Kidney epithelial cell (primary cell): ENCODE measurements at regions not wholly inside any gene's neighbourhood (a gene's known extent, or its start where the extent isn't known, plus 50 kb on each side); places are given as distances from the start of the nearest gene placed in this dataset.

Source experiments
- DNase-seq: peaks from one replicate; pipeline ENCODE4 v3.0.0-alpha.2; 2010; ENCODE audit warnings: low read depth
- H3K27me3 ChIP-seq: 2 replicates; pipeline ENCODE4 v1.6.0; 2011; ENCODE audit warnings: low read length; ENCODE audit not compliant: control insufficient read depth, insufficient read depth
- H3K36me3 ChIP-seq: 2 replicates; pipeline ENCODE4 v1.5.1; 2011; ENCODE audit warnings: low read length; ENCODE audit not compliant: control insufficient read depth, insufficient read depth
- H3K4me3 ChIP-seq: 2 replicates; pipeline ENCODE4 v1.5.1; 2011; ENCODE audit warnings: low read depth, mild to moderate bottlenecking, control low read depth, low read length
- TF ChIP-seq, protein P1 (sequence below): IDR thresholded peaks from 2 replicates; pipeline ENCODE4 v1.5.1; 2011; ENCODE audit warnings: mild to moderate bottlenecking, moderate library complexity, low read length, control low read depth, inconsistent platforms; ENCODE audit not compliant: insufficient read depth, poor library complexity, severe bottlenecking

DNA sequence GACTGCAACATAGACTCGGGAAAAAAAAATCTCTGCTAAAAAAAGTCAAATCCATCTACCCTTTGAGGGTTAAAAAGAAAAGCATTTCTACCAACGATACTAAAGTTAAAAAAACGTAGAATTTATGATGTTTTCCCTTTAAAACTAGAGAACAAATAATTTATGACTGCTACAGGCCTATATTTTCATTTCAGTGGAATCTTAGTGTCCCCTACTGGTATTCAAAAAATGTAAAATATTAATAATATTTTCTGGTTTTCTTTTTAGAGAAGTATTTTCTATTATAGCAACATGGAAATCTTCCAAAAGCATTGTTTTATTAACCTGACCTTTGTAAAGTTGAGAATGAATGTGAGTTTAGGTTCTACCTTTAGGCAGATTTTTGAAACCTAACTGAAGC lies 1582.2 kb downstream of the MRPL39 start:
- no peak for DNase-seq
- Histone ChIP-seq H3K36me3 (no peaks in the 10 kb centered on the region), H3K4me3 (no peak overlapping the region), H3K27me3 (no peaks in the 10 kb centered on the region)
- TF ChIP-seq, protein P1, sequence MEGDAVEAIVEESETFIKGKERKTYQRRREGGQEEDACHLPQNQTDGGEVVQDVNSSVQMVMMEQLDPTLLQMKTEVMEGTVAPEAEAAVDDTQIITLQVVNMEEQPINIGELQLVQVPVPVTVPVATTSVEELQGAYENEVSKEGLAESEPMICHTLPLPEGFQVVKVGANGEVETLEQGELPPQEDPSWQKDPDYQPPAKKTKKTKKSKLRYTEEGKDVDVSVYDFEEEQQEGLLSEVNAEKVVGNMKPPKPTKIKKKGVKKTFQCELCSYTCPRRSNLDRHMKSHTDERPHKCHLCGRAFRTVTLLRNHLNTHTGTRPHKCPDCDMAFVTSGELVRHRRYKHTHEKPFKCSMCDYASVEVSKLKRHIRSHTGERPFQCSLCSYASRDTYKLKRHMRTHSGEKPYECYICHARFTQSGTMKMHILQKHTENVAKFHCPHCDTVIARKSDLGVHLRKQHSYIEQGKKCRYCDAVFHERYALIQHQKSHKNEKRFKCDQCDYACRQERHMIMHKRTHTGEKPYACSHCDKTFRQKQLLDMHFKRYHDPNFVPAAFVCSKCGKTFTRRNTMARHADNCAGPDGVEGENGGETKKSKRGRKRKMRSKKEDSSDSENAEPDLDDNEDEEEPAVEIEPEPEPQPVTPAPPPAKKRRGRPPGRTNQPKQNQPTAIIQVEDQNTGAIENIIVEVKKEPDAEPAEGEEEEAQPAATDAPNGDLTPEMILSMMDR: no peak

DNA sequence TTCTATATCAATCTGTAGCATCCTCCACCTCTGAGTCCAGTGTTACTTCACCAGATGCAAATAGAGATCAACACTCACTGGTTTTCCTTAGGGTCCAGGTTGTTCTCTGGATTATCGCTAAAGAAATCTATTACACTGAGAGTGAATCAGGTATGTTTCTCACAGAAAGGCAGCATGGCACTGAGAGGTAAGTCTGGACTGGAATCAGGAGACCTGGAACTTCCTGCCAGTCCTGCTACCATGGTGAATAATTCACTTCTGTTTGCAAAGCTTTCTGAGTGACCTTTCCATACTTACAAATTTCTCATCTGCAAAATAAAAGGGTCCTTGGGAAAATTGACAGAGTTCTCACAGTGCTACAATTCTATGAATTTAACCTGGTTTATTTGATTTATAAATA lies 1583.3 kb downstream of the MRPL39 start:
- TF ChIP-seq, protein P1: no peak
- Histone ChIP-seq H3K27me3 (no peaks in the 10 kb centered on the region), H3K36me3 (no peaks in the 10 kb centered on the region), H3K4me3 (no peak overlapping the region)
- no peak for DNase-seq

GRCh38 chr21:24023402-24023801 lies 1583.9 kb downstream of the MRPL39 start:
- Histone ChIP-seq H3K36me3 (no peaks in the 10 kb centered on the region), H3K27me3 (no peaks in the 10 kb centered on the region), H3K4me3 (no peak overlapping the region)
- TF ChIP-seq, protein P1: no peak
- DNase-seq: no peak

- TF ChIP-seq, protein P1: no peak
- H3K36me3 ChIP-seq: no peaks in the 10 kb centered on the region
- DNase-seq: no peak
Observed at GRCh38 chr21:24014381-24014780, 1592.9 kb downstream of the MRPL39 start.

DNA sequence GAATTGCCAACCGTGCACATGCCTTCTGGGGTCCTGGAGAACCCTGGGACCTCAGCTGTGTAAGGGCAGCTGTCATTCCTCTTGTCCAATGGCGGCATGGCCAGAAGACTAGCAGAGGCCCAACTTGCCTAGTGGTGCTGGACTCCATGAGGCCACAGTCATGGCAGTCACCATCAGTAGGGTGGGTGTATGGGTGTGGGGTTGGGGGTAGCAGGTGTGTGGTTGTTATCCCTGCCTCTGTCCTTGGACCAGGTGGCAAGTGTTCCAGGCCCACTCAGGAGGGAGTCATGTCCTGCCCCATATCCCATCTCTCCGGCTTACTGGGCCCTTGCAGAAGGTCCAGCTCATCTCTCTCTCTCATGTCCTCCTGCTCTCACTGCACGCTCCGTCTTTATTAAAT lies 1596.2 kb downstream of the MRPL39 start:
- Histone ChIP-seq H3K4me3 (no peak overlapping the region), H3K27me3 (no peaks in the 10 kb centered on the region), H3K36me3 (no peaks in the 10 kb centered on the region)
- DNase-seq: no peak
- TF ChIP-seq, protein P1: no peak

More at GRCh38 chr21:24014381-24014780, 1592.9 kb downstream of the MRPL39 start:
- Histone ChIP-seq H3K4me3 (no peak overlapping the region), H3K27me3 (no peaks in the 10 kb centered on the region)

DNA sequence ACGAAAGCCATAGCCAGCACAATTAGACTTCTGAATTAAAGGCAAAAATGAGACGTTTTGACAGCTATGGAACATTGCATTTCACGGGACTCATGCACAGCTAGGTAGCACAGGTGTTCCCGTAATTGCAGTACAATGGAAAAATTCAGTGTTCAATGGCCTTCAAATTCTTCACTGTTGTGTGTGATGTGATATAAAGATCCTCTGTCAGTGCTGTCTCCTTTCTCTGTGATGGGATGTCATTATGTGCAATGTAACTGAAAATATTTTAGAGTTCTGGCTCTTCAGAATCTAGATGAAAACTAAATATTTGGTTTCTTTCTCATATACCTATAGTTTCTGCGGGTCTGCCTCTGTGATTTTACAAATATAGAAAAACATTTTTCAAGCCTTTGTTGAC lies 1599.7 kb downstream of the MRPL39 start:
- H3K36me3 ChIP-seq: no peaks in the 10 kb centered on the region
- no peak for DNase-seq
- no peak overlapping the region for H3K4me3 ChIP-seq
- TF ChIP-seq, protein P1: no peak
- no peaks in the 10 kb centered on the region for H3K27me3 ChIP-seq
